Fibroblast of gingiva (primary cell): ENCODE measurements at regions not wholly inside any gene's neighbourhood (a gene's known extent, or its start where the extent isn't known, plus 50 kb on each side); places are given as distances from the start of the nearest gene placed in this dataset.
"Not testable (repeated sequence)": the region's sequence is repeated elsewhere in the genome, so short reads cannot be mapped to it uniquely, and the experiment has no call there.

Source experiments
- DNase-seq: peaks from one replicate; pipeline ENCODE4 v3.0.0-alpha.2; 2011; ENCODE audit warnings: low read depth

DNA sequence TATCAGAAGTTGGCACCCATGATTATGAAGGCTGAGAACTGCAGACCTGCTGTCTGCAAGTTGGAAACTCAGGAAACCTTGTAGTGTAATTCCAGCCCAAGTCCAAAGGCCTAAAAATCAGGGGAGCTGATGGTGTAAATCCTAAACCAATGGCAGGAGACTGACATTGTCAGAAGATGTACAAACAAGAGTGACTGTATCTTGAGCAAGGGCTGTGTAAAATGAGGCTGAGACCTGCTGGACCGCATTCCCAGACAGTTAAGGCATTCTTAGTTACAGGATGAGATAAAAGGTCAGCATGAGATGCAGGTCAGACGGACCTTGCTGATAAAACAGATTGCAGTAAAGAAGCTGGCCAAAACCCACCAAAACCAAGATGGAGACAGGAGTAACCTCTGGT lies 147.7 kb downstream of the COG6 start:
- no peak for DNase-seq

DNA sequence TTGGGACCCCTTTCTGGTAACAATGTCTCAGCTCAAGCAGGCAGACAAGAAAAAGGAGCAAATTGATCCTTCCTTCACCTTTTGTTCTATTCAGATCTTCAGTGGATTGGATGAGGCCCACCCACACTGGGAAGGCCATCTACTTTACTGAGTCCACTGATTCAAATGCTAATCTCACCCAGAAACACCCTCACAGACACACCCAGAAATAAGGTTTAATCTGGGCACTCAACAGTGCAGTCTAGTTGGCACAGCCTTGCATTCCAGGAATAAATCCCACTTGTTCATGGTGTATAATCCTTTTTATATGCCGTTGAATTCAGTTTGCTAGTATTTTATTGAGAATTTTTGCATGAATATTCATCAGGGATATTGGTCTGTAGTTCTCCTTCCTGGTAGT lies 148.4 kb downstream of the COG6 start:
- DNase-seq = no peak

DNA sequence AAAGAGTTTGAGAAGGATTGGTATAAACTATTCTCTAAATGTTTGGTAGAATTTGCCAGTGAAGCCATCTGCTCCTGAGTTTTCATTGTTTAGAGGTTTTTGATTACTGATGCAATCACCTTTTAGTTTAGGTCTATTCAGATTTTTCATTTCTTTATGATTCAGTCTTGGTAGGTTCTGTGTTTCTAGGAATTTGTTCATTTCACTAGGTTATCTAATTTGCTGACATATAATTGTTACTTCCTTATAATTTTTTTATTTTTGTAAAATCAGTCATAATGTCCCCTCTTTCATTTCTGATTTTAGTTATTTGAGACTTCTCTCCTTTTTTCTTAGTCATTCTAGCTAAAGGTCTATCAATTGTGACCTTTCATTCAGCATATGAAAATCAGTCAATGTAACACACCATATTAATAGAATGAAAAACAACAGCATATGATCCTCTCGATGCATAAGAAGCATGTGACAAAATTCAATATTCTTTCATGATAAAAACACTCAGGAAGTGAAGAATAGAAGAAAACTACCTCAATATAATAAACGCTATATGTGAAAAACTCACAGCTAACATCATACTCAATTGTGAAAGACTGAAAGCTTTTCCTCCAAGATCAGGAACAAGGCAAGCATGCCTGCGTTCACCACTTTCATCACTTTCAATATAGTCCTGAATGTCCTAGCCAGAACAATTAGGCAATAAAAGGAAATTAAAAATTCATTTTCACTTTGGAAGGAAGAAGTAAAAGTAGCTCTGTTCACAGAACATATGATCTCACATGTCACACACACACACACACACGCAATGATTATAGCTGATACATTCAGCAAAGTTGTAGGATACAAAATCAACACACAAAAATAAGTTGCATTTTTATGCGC lies 149.1 kb downstream of the COG6 start:
- no peak for DNase-seq

DNA sequence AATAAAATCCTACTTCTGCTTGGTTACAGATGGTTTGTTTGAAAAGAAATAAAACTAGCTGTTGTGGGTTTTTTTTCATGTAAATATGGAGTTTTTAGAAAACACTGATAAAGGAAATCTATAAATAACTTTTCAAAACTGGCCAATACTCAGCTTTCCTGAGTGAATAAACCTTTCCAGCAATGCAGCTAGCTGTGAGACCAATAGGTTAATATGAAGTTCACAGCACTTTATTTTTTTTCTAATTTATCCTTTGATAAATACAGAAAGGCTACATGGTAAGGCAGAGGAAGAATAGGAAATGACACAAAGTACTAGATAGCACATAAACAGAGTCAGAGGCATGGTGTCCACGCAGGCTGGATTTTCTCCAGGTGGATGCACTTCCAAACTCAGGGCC lies 154.0 kb downstream of the COG6 start:
- no peak for DNase-seq

DNA sequence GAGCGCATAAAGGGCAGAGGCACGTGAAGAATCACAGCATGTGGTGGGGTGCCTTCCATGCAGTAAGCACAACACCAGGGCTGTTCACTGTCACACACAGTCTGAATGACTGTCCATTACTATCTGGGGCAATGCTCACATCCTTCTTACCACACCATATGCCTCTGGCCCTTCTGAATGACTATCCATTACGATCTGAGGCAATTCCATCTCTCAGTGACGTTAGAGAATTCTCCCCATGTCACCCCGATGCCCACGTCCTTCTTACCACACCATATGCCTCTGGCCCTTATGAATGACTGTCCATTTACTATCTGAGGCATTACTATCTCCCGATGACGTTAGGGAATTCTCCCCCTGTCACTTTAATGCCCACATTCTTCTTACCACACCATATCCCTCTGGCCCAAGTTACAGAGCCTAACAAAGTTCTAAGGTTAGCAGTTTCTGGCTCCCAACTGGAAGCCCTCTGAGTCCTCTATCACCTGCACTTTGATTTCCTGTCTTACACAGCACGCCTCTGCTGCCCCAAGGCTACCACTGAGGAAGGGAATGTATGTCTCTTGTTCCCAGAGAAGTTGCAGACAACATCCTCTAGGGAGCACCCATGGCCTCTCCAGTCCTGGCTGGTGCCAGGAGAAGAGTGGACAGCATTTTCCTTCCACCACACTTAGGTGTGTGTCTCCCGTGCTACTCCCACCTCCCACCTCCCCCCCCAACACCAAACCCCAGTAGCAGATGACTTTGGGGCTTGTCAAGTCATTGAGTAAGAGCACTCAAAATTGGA lies 154.8 kb downstream of the COG6 start:
- DNase-seq = no peak

DNA sequence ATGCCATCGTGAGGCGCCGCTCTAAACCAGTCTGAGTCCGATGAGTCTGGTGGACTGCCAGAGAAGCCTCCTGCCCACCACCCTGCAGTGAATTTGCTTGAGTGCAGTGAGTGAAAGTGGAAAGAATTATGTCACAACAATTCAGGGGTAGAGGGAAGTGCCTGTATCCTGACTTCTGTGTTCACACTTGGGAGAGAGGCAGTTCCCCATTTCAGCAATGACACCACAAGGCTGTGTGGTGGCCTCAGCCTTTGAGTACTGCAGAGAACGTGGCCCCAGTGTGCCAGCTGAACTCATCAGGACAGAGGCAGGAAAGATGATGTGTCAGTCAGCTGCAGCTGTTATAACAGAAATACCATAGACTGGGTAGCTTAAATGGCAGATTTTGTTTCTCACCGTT lies 155.6 kb downstream of the COG6 start:
- no peak for DNase-seq

DNA sequence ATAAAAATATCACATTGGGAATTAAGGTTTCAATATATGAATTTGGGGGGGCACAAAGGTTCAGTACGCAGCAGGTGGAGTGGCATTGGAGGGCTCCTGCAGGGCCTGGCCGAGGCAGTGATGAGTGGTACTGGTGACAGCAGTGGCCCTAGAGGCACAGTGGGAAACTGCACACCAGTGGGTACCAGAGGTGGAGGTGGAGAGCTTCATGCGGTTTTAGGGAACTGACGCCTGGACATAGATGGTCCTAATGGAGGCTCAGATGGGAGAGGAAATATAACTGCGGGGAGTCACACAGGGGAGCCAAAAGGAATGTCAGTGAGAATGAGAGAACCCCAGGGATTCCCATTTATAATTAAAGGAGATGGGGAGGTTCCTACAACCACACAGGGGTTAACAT lies 156.2 kb downstream of the COG6 start:
- DNase-seq = no peak

DNA sequence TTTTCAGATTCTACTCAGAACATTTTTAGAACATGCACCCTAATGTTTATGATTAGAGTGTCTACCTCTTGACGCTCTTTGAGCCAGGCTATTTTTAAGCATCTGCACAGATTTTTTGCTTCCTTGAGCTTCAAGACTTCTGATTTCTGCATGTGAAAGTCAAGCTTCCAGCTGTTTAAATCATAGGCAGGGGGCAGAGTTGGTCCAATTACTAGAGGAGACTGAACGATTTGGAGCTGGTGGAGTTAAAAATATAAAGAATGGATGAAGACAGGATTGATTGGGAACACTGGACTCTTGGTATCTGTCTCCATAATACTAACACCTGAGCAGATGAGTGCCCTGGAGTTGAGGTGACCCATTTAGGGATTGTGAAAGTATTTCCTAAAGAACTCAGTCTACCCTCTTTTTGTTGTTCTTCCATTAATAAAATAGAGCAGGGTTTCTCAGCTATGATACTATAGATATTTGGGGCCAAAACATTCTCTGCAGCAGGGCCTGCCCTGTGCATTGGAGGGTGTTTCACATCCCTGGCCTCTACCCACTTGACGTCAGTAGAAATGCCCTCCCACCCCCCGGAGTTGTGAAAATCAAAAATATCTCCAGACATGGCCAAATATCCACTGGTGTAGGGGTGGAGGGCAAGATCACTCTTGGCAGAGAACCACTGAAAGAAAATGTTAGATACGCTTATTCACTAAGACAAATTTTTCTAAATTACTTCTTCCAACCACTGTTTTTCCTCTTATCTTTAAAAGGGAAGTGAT lies 160.1 kb downstream of the COG6 start:
- no peak for DNase-seq

DNA sequence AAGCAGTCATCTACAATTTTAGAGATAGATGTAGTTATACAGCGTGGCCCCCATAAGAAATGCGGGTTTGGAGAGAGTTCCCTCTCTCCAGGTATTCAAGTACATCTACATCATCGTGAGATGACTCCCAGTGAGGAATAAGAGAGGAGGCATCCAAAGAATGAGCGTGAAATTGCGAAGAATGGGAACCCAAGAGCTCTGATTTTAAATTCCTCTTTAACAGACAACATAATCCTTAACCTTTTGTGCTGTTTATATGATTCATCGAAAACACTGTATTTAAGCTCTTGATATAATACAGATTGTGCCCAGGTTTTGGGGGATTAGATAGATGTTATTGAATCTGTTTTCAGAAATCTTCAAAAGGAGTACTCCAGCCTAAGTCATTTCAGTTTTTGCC lies 161.5 kb downstream of the COG6 start:
- no peak for DNase-seq

DNA sequence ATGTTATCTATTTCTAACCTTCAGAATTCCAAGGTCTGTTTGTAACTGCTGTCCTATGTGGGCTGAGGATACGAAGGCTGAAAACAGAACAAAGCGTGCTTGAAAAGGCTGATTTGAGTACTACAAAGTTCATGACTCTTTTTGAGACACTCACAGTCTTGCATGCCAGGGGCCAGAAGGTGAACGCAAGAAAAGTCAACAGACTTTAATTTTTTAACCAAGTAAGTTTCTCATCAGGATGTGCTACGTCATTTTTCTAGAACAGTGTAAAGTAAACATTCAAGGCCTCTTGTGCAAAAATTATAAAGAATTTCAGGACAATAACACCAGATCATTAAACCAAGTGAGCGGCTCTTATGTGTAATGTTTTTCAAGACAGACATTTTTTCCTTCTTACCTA lies 163.5 kb downstream of the COG6 start:
- no peak for DNase-seq

DNA sequence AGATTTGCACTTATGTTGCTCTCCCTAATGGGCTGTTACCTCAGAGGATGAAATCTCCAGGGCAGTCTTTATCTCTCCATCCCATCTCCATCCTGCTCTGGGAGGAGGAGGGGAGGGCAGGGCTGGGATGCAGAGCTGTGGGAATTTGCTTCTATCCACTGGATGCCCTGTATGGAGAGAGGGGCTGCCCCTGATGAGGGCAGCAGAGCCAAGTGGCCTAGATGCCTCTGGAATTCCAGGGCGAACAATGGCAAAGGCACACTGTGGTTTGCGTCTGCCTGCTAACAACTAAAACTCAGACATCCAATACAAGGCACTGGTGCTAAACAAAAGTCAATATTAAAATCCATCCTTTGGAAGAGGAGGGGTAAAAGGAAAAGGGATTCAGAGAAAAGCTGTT lies 165.1 kb downstream of the COG6 start:
- DNase-seq = no peak

DNA sequence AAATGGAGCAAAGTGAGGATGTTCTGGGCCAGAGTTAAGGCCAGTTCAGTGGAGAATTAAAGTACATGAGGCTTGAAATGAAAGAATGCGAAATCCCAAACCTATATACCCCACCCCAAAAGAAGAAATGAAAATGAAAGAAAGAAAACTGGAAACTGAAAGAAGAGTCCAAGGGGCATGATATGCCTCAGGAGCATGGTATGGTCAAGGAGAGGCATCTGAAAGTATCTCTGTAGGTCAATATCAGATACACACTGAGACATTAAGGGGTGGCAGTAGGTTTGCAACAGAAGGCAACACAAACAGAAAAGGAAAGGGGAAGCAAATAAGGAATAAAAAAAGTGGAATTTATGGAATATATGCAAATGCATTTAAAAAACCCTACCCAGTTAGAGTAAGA lies 166.5 kb downstream of the COG6 start:
- no peak for DNase-seq

DNA sequence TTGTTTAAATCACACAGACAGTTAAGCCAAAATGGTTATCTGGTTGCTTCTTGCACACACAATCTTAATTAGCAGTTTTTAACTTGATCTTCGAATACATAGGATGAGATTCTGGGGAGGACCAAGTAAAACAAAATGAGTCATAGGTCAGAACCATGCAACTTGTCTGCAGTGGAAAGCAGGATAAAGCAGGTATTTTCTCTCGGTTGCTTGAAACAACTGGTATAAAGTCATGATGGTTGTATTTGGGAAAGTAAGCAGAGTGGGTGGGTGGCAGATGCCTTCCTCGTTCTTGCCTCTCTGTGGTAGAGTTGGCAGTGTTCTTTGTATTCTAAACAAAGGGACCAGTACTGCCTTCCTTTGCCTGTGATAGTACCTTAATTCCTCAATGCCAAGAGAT lies 167.0 kb downstream of the COG6 start:
- DNase-seq = no peak

DNA sequence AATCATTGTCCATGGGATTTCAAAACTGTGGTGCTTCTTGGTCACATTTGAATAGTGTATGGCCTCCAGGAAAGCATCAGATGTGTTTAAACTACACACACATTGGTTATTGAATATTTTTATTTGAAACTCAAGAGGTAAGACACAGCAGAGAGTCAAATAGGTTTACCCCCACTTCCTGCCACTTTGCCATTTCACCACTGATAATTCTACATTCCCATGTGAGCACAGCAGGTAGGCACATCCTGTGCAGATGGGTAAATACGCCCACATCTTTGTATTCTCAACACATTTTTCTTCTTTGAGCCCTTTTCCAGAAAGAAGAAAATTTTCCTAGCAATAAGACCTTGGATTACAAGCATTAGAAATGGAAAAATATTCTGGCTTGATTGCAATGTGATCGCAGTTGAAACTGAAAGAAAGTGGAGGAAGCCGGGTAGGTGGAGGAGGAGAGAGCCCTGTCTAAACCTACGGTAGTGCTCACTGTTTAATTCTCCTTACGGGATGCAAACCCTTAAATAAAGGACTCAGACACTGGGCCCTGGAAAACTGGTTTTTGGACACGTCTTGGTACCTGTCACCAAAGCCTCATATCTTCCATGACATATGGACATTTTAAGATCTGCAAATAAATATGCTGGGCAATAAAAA lies 167.7 kb downstream of the COG6 start:
- no peak for DNase-seq

DNA sequence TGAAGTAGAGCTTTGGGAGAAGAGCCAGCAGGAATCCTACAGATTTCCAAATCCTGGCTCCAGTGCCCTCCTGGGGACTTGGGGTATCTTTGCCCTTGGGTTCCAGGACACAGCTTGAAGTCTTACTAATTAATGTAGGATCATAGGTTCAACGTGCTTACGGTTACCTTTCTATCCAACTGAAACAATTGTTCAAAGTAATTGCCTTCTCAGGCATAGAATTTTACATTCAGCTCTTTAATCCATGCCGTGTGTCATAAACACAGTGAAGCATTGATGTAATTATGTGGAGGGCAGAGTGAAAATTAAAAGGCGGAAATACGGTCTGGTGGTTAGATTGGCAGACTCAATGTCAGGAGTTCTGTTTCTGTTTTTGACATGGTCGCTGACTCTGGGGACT lies 170.4 kb downstream of the COG6 start:
- DNase-seq = no peak

DNA sequence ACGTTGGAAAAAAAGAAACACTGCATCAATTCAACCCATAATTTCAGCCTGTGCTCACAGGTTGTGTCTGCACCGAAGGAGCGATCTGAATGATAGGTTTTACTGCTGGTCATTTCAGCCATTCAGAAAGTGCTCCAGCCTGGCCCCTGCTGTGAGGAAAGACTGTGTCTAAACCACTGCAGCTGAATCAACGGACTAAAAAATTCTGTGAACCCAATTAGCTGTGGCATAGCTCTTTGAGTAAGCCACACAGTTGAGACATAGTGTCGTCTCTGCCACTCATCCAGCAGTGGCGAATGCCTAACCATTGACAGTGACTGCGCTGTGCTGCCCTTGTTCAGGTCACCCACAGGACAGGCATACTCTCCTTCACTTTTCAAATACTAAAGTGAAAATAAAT lies 179.8 kb downstream of the COG6 start:
- DNase-seq = no peak

DNA sequence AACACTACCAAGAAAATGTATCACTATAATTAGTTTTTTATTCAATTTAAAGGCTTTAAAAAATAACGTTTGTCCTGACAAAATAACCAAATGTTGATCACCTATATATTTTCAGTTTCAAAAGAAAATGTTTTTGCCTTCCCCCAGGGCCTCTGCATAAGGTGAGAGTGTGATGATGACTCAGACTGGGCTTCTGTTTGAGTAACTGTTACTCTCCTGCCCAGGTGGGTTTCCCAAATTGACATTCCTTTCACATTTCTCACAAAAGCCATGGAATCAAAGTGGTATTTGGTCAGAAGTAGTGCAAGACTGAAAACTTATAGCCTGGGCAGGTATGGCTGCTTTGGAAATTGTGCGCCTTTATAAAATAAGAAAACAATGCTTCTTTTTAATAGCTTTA lies 180.6 kb downstream of the COG6 start:
- no peak for DNase-seq

DNA sequence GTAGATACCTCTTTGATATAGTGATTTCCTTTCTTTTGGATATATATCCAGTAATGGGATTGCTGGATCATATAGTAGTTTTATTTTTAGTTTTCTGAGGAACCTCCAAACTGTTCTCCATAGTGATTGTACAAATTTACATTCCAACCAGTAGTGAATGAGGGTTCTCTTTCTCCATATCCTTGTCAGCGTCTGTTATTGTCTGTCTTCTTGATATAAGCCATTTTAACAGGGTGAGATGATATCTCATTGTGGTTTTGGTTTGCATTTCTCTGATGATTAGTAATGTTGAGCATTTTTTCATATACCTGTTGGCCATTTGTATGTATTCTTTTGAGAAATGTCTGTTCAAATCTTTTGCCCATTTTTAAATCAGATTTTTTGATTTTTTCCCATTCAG lies 182.4 kb downstream of the COG6 start:
- DNase-seq = not testable (repeated sequence)

DNA sequence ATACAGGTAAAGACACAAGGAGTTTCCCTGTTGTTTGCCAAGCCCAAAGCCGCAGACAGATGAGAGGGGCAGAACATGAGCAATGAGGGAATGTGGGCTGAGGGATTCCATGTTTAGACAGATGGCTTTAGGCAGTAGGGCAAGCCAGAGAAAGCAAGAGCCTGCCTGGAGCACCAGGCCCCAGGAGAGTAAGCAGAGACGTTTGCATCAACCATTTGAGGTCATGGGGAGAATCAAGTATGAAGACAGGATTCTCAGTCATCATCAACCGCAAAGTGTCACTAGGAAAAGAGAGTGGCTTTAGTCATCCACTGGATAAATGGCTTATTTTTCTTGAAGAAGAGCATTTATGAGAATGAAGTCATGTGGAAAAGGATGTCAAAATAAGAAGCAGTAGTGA lies 184.7 kb downstream of the COG6 start:
- DNase-seq = no peak

DNA sequence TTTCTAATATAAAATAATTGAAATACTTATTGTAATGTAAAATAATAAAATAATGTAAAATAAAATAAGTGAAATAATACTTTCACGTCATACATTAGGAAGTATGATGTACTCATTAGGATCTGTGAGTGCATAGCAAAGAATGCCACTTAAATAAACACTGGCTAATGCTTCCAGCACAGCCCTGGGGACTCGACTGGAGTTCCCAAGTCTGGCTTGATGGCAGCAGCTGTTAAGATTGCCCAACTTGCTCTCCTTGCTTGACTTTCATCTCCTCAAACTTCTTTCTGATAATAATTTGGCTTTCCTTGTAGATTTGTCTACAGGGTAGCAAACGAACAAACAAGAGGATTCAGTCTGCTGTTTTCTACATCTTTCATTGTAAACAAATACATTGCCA lies 191.9 kb downstream of the COG6 start:
- no peak for DNase-seq

DNA sequence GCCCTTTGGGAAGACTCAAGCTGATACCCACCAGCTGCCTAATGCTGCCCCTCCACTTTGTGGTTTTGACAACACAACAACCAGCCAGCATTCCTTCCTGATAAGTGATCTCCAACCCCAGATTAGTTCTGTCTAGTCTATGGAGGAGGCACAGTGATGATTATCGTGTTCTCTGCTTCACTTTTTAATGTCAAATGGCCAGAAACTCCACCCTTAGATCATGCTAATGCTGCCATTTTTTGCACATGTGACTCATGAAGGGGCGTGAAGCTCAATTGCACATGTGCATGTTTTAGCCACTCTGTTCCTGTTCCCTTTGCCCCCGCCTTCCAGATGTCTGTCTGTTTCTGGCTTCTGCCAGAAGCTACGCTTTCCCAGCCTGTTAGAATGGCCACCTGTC lies 199.8 kb downstream of the COG6 start:
- DNase-seq = no peak

DNA sequence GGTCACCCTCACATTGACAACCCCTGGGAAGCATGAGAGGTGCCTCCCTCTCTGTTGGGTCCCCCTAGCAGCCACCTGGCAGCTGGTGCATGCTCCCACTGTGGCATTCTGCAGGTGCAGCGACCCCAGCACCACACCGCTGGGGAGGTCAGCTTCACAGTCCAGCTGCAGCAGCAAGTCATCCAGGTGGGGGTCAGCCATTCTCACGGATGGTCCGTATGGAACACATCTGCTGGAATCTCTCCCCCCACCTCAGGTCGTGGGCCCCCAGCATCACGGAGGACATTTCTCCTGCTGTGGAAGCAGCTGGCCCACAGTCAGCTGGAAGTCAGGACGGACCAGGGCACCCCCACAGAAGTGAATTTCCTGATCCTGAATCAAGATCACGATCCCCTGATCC lies 201.3 kb downstream of the COG6 start:
- no peak for DNase-seq
